ENCODE measurements at regions not wholly inside any gene's neighbourhood (a gene's known extent, or its start where the extent isn't known, plus 50 kb on each side); places are given as distances from the start of the nearest gene placed in this dataset.

- no peak for DNase-seq
These were observed 1071.9 kb upstream of the ARRDC3 start for GRCh38 chr5:92455011-92455410.

- DNase-seq, result no peak
These were observed 1061.8 kb upstream of the ARRDC3 start for GRCh38 chr5:92444888-92445287.

- no peak for DNase-seq
These were observed 1052.7 kb upstream of the ARRDC3 start for GRCh38 chr5:92435781-92436180.

- DNase-seq, result no peak
These were observed 1046.5 kb upstream of the ARRDC3 start for GRCh38 chr5:92429646-92430045.

GRCh38 chr5:92428415-92428814, 1045.3 kb upstream of the ARRDC3 start:
- no peak for DNase-seq

GRCh38 chr5:92424785-92425426, 1041.8 kb upstream of the ARRDC3 start:
- DNase-seq, result no peak

GRCh38 chr5:92421942-92422341, 1038.8 kb upstream of the ARRDC3 start:
- no peak for DNase-seq

GRCh38 chr5:92421196-92421595, 1038.1 kb upstream of the ARRDC3 start:
- no peak for DNase-seq

- no peak for DNase-seq
These were observed 1036.1 kb upstream of the ARRDC3 start for GRCh38 chr5:92419261-92419660.

GRCh38 chr5:92418341-92418740, 1035.2 kb upstream of the ARRDC3 start:
- DNase-seq, result no peak

GRCh38 chr5:92409134-92409533, 1026.0 kb upstream of the ARRDC3 start:
- peak; percentile 21 for DNase-seq

- no peak for DNase-seq
These were observed 1020.0 kb upstream of the ARRDC3 start for GRCh38 chr5:92402956-92403702.

- DNase-seq, result peak; percentile 8
These were observed 1018.9 kb upstream of the ARRDC3 start for GRCh38 chr5:92402045-92402444.

GRCh38 chr5:92401492-92401891, 1018.4 kb upstream of the ARRDC3 start:
- peak; percentile 10 for DNase-seq

- no peak for DNase-seq
These were observed 1011.8 kb upstream of the ARRDC3 start for GRCh38 chr5:92394936-92395335.

GRCh38 chr5:92390657-92391056, 1007.5 kb upstream of the ARRDC3 start:
- DNase-seq, result no peak

GRCh38 chr5:92380069-92380770, 997.1 kb upstream of the ARRDC3 start:
- peak; percentile 27 for DNase-seq

GRCh38 chr5:92378966-92379611, 996.0 kb upstream of the ARRDC3 start:
- DNase-seq, result peak; percentile 1

GRCh38 chr5:92374859-92375258, 991.7 kb upstream of the ARRDC3 start:
- DNase-seq, result no peak

GRCh38 chr5:92372766-92373165, 989.6 kb upstream of the ARRDC3 start:
- no peak for DNase-seq

GRCh38 chr5:92371889-92372235, 988.7 kb upstream of the ARRDC3 start:
- DNase-seq, result no peak

GRCh38 chr5:92371171-92371888, 988.2 kb upstream of the ARRDC3 start:
- DNase-seq, result no peak

- DNase-seq, result no peak
These were observed 986.9 kb upstream of the ARRDC3 start for GRCh38 chr5:92370032-92370431.

All from fibroblast of upper back skin (primary cell).